HG03575 (cell line): ENCODE measurements at regions not wholly inside any gene's neighbourhood (a gene's known extent, or its start where the extent isn't known, plus 50 kb on each side); places are given as distances from the start of the nearest gene placed in this dataset.

Experiments used
- ATAC-seq: cut with Tn5 transposase; IDR thresholded peaks from one replicate; pipeline ENCODE4 v1.9.1; 2021; ENCODE audit not compliant: unreplicated experiment, insufficient number of reproducible peaks, low FRiP score; ENCODE audit errors: extremely low read depth

DNA sequence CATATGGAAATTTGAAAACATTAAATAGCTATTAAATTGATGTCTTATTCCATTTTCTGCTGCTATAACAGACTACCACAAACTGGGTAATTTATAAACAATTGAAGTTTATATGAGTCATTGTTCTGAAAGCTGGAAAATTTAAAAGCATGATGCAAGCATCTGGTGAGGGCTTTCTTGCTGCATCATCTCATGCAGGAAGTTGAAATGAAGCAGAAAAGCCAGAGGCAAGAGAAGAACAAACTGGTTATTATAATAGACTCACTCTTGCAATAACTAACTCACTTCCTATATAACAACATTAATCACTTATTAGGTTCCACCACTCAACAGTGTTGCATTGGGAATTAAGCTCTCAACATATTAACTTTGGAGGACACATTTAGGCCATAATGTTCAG is 1277.4 kb downstream of the LRFN5 start:
- ATAC-seq: no peak

DNA sequence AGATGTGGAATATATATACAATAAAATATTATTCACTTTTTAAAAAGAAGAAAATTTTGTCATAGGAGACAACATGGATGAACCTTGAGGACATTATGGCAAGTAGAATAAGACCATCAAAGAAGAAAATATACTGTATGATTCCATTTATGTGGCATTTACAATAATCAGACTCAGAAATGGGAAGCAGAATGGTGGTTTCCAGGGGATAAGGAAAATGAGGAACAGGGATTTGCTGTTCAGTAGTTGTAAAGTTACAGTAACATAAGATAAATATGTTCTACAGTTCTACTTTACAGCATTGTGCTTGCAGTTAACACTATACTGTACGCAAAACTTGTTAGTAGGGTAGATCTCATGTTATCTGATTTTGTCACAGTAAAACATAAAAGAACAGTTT is 1271.0 kb downstream of the LRFN5 start:
- no peak for ATAC-seq

DNA sequence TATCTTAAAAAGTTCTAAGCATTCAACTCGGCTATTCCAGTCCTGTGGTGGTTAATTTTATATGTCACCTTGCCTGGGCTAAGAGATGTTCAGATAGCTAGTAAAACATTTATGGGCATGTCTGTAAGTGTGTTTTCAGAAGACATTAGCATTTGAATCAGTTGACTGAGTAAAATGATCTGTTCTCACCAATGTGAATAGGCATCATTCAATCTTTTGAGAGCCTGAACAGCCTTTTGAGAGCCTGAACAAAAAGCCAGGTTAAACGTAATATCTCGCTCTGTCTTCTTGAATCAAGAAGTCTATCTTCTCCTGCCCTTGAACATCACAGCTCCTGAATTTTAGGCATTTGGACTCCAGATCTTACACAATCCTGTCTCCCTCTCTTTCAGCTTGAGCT is 1266.1 kb downstream of the LRFN5 start:
- no peak for ATAC-seq

DNA sequence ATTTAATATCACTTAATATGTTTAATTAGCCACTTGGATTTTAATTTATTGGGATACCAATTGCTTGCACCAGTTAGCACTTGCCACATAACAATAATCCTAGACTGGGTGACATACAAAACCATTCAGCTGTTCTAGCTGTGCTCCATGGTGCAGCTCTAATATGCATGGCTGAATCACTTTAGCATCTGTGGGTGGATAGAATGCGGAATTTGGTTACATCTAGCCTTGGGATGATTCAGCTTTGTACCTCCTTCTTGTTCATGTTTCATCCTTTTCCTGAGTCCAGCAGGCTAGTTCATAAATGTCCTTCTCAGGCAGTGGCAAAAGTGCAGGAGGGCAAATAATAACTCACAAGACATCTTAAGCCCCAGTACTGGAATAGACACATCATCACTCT is 1263.0 kb downstream of the LRFN5 start:
- ATAC-seq: no peak

DNA sequence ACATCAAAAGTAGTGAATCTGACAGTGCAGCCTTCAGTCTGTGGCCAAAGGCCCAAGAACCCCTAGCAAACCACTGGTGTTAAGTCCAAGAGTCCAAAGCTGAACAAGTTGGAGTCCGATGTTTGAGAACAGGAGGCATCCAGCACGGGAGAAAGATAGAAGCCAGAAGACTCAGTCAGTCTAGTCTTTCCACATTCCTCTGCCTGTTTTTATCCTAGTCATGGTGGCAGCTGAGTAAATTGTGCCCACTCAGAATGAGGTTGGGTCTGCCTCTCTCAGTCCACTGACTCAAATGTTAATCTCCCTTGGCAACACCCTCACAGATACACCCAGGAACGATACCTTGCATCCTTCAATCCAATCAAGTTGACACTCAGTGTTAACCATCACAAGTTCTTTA is 1255.4 kb downstream of the LRFN5 start:
- no peak for ATAC-seq

DNA sequence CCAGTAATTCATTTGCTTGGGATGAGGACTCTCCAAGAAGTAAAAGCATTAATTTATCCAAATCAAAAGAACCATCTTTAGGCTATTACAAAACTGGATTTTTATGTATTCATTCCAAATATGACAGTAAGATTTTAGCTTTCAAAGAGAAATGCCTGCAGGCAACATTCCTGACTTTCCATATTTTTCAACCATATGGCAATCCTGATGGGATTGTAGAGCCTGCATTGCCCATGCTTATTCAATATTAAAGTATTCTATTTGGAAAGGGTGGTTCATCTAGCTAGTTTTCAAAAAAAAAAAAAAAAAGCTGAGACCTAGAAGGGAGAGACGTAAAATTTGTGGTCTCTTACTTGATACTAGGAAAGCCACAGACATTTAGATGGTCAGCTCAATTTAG is 1253.7 kb downstream of the LRFN5 start:
- no peak for ATAC-seq

DNA sequence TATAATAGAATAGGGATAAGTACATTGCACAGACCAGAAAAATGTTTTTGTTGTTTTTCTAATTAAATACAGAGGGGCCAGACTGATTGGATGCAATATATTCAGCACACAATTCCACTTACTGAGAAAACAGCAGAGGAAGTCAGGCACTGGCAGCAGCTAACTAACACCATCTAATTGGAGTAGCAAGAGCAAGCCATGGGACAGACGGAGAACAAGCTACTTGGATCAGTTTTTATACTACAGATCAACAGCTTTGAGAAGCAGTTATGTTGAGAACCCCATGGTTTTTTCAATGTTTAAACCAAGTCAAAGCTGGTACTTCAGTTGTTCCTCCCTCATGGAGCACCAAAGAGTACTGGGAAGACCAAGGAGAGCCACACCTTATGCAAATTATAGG is 1249.4 kb downstream of the LRFN5 start:
- ATAC-seq: no peak

DNA sequence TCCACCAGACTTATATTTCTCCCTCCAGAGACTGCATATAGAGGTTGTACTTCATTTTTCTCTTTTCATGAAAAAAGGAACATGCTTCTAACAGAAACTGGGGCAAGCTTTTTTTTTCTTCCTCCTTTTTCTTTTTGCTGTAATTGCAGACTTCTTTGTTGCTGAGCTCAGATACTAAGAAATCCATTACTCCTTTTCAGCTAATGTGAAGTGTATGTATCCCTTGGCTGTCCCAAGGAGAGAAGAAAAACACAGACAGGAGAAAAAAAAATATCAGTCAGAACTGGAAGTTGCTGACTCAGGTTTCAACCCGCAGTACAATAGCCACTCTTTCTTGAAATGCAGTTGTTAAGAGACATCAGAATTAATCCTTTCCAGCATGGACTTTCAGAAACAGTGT is 1248.4 kb downstream of the LRFN5 start:
- ATAC-seq: no peak

DNA sequence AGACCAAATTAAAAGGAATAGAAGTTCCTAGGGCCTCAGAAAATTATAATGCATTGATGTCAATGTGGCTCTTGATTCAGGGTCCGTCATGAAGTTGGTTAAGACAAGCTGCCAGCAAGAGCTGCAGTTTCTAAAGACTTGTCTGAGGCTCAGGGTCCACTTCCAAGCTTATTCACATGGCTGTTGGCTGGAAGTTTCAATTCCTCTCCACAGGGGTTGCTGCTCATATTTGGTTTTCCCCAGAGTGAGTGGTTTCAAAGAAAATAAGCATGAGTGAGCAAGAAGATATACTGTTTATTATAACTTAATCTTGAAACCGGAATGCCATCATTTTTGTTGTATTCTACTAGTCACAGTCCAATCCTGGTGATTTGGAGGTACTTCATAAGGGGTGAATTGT is 1247.4 kb downstream of the LRFN5 start:
- ATAC-seq: no peak

DNA sequence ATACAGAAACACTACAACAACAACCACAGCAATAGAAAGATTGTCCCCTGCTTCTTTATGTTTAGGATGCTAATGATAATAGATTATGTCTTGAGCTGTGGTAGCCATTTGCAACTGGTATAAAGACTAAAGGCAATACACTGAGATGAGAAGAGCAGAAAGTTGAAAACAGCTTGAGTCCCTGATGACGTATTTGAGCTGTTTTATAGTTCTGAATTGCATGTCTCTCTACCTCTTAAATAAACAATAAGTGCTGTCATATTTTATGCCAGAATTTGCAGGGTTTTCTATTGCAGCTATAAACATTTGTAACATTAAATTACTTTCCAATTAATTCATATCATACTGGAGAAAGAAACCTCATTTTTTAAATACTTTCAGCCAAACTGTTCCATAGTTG is 1242.0 kb downstream of the LRFN5 start:
- ATAC-seq: no peak

DNA sequence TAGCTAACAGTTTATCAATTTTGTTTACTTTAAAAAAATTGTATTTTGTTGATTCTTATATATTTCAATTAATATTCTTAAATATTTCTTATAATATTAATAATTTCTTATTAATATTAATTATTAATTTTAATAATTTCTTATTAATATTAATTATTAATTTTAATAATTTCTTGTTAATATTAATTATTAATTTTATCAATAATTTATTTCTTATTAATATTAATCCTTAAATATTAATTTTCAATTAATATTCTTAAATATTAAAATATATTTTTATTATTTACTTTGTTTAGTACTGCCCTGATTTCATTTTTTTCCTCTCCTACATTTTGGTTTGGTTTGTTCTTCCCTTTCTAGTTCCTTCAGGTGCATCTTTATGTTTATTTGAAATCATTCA is 1208.1 kb downstream of the LRFN5 start:
- ATAC-seq: no peak

DNA sequence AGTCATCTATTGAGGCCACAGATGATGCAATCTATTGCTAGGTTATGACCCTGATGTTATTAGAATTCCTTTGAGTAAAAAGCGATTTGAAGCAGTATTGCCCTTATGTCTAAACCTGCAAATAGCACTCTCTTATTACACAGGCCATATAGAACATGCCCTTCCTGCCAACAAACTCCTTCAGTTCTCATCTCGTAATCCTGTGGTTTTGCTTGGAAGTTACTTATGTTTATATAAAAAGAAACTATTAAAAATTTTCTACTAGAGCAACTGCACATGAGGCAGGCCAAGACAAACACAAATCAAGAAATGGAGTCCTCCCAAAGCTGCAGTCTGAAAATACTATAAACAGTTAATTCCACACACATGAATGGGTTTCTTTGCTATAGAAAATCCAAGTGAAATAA is 1200.2 kb downstream of the LRFN5 start:
- no peak for ATAC-seq

DNA sequence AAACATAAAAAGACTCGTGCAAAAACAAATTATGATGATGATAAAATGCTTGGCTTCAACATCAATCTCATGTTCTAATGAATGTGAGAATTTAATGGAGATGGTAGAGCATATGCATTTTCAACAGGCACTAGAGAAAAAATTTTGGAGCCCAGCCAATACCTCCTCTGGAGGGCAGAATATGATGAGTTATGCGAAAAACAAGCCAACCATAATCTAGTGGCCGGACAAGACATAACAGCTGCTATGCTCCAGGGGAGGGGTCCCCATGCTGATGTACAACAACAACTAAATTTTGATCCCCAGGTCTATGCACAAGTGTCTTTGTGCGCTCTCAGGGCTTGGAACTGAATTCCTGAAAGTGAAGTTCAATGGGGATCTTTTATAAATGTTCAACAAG is 1197.5 kb downstream of the LRFN5 start:
- no peak for ATAC-seq

DNA sequence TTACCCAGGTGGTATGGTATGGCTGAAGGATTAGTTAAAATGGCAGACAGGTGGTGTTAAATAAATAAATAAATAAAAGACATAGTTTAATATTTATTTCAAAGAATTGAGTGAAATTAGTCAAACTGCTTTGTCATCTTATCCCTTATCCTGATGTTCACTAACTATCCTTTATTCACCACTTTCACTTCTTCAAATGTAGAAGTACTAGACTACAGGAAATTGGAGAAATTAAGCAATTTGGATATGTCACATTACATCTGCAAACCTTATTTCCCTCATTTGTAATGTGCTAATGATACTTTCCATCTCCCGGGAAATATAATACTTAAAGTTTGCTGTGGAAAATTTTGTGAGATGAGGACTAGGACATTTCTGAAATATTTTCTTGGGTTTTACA is 1195.7 kb downstream of the LRFN5 start:
- ATAC-seq: no peak

DNA sequence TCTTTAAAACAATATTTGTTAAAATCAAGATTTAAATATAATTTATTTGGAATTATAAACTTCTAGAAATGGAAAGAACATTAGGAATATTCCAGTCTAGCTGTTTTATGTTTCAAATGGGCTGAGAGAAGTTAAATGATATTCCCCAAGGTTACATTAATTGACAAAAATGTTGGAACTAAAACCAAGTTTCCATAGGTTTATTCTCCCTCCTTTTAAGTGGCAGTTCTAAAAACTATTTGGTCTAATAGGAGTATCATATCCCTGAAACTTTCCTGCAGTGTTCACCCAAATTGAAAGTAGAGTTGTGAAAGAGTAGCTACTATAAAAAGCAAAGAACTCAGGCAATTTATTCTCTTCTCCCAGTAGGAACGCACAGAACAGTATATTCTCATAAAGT is 1185.5 kb downstream of the LRFN5 start:
- no peak for ATAC-seq

DNA sequence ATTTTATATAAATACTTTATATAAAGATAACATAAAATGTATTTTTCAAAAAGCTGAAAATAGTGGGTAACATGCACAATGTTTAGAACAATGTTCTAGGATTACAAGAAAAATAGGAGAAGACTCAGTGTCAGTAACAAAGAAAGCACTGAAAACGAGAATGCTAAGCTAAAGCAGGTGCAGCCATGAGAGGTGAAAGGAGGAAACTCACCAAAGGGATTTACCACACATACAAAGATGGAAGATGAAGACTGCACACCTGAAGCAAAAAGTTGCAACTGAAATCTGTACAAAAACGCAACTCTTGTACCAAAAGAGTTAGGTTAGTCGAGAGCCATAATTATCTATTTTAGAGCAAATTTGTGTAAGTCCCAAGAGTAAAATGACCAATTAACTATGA is 1176.1 kb downstream of the LRFN5 start:
- ATAC-seq: no peak

DNA sequence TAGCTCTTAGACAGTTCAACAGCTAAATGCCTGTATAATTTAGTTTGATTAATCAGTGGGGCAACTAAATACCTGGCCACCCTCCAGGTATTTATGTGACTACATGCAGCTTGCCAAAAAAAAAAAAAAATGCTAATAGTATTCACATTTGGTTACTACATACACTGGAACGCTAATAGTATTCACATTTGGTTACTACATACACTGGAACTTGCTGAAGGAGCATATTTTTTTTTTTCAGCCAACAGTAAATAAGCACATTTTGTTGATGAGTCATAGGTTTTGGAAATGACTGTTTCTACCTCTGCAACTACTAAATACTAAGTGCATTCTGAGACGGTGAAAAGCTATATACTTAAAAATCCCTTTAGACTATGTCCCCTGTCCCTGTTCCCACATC is 1172.3 kb downstream of the LRFN5 start:
- no peak for ATAC-seq

DNA sequence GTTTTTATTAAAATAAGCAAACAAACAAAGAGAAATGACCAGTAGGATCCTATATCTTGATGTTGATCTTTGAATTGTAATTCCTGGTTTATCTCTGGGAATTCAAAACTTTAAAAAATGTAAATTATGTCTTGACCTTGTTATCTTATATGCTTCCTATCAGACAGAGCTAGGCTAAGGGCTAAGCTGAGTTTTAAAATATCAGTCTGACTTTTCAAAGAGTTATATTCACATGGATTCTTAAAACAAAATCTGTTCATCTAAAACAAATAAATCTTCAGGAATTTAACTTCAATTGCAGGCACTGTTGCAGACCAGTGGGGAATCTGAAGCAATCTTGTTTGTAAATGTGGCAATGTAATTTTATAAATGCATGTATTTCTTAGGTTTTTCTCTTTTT is 1144.1 kb downstream of the LRFN5 start:
- no peak for ATAC-seq

DNA sequence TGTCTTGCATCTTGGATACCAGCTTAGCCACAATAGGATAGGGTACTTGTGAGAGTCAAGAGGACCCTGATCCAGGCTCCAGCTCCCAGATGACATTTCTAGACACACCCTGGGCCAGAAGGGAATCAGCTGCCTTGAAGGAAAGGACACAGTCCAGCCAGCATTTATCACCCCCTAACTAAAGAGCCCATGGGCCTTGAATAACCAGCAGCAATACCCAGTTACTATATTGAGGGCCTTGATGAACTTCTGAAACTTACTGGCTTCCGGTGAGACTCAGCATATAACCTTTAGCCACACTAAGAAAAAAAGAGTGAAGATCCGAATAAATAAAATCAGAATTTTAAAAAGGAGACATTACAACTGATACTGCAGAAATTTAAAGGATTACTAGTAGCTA is 1135.4 kb downstream of the LRFN5 start:
- no peak for ATAC-seq

DNA sequence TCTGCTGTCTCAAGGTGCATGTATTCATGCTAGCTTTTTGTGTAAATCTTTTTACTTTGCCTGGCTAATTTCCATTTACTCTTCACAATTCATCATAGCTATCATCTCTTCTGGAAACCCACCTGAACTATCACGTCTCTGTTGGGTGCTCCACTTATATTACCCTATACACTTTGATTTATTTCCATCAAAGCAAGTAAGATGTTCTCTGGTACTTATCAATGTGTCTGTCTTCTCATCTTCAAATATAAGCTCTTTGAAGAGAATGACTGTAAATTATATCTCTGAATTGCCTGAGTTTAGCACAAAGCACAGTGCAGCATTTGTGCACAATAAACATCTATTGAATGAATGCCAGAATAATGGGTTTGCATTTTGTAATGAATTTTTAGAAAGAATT is 1129.7 kb downstream of the LRFN5 start:
- no peak for ATAC-seq

DNA sequence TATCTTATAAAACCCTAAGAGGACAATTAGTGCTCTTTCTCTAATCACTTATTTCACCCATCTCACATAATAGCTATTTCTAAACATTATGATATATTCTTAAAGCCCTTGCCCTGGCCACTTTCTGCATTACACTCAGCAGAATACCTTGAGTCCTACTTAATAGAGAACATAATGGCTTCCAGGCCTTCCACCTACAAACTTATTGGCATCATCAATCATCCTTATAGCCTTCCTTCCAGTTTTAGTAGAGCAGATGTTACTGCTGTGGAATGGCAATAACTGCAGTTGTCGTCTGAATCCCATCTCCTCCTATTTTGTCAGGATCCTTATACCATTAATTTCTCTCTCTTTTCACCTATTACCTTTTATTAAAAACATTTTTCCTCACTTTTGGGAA is 1127.4 kb downstream of the LRFN5 start:
- ATAC-seq: no peak

DNA sequence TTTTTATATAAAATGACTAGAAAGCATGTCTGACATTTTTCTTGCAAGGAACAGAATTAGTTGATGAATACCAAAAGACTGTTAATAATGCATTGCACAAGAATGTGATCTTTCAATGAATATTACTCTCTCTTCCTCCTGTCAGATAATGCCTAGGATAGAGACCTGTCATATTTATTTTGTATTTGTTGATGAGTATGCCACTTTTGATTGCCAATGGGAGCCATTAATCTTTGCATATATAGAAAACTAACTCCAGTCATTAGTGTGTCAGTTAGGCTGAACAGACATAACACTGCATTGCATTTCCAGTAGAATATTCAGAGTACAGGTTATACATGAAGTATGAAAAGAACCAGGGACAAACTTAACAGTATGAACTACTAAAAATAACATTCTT is 1125.3 kb downstream of the LRFN5 start:
- ATAC-seq: no peak
